Activated T-helper 17 cell treated with anti-CD3 and anti-CD28 coated beads, Interleukin-2, amount 50 U/mL, for 72 hours (primary cell): ENCODE measurements at regions not wholly inside any gene's neighbourhood (a gene's known extent, or its start where the extent isn't known, plus 50 kb on each side); places are given as distances from the start of the nearest gene placed in this dataset.
"Not testable (repeated sequence)": the region's sequence is repeated elsewhere in the genome, so short reads cannot be mapped to it uniquely, and the experiment has no call there.

ENCODE experiments used
- ATAC-seq: fragments of 150-1000 bp; cut with Tn5 transposase; replicated peaks from 2 replicates; pipeline ENCODE4 v1.10.0; 2021; ENCODE audit warnings: mild to moderate bottlenecking, moderate library complexity
- H3K27ac Mint-ChIP-seq: one replicate; pipeline ENCODE4 v1.8.0; 2022; ENCODE audit warnings: mixed read lengths
- H3K27me3 Mint-ChIP-seq: one replicate; pipeline ENCODE4 v1.8.0; 2022; ENCODE audit warnings: mixed read lengths
- H3K36me3 Mint-ChIP-seq: one replicate; pipeline ENCODE4 v1.8.0; 2022; ENCODE audit warnings: low read depth, mild to moderate bottlenecking, mixed read lengths
- H3K4me1 Mint-ChIP-seq: one replicate; pipeline ENCODE4 v1.8.0; 2022; ENCODE audit warnings: mixed read lengths
- H3K4me3 Mint-ChIP-seq: one replicate; pipeline ENCODE4 v1.8.0; 2022; ENCODE audit warnings: mild to moderate bottlenecking, mixed read lengths
- H3K9me3 Mint-ChIP-seq: one replicate; pipeline ENCODE4 v1.8.0; 2022; ENCODE audit warnings: mixed read lengths

DNA sequence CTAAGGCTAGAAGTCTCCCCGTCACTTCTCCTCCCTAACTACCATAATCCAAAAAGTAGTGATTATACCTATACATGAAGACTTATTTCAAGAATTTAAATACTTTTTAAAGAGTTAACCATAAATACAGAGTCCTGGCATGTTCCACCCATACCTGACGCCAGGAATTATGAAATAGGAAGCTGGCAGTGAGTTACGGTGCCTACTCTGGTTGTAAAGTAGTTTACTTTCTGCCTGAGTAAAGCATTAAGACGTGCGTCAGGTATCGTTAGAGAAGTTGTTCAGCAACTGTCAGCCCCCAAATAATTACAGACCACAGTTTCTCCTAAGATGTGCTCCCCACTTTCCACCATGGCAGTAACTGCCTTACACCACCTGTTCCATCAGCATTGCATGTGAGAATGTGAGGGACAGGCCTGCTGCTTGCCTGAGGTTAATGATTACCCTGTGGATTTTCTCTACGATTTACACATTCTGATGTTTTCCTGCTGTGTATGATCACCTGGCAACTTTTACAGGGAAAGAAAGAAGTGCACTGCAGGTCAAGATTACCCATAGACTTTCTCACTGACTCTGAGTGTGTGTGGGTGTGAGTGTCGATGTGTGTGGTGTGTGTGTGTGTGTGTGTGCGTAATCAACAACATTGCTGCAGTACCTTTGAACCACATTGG lies 92.3 kb upstream of the SLC7A11 start:
- no peak for ATAC-seq
- Mint-ChIP-seq H3K4me1 (no peaks in the 10 kb centered on the region), H3K27me3 (no peaks in the 10 kb centered on the region), H3K9me3 (peaks cover 3% of the 10 kb centered on the region), H3K36me3 (no peaks in the 10 kb centered on the region), H3K4me3 (no peak overlapping the region), H3K27ac (no peak overlapping the region)

GRCh38 chr4:138332415-138332814 lies 90.3 kb upstream of the SLC7A11 start:
- not testable (repeated sequence) for ATAC-seq, H3K27me3 Mint-ChIP-seq, H3K4me1 Mint-ChIP-seq, H3K27ac Mint-ChIP-seq, H3K9me3 Mint-ChIP-seq, H3K4me3 Mint-ChIP-seq, H3K36me3 Mint-ChIP-seq

GRCh38 chr4:138330531-138330930 lies 88.4 kb upstream of the SLC7A11 start:
- ATAC-seq, result no peak
- no peaks in the 10 kb centered on the region for H3K36me3 Mint-ChIP-seq
- no peaks in the 10 kb centered on the region for H3K27me3 Mint-ChIP-seq
- peaks cover 3% of the 10 kb centered on the region for H3K9me3 Mint-ChIP-seq
- H3K4me1 Mint-ChIP-seq, result no peaks in the 10 kb centered on the region
- H3K4me3 Mint-ChIP-seq, result no peak overlapping the region
- H3K27ac Mint-ChIP-seq, result no peak overlapping the region

GRCh38 chr4:138329506-138330070 lies 87.4 kb upstream of the SLC7A11 start:
- Mint-ChIP-seq H3K36me3 (no peaks in the 10 kb centered on the region), H3K9me3 (peaks cover 3% of the 10 kb centered on the region), H3K4me1 (no peaks in the 10 kb centered on the region), H3K27me3 (no peaks in the 10 kb centered on the region), H3K4me3 (no peak overlapping the region), H3K27ac (no peak overlapping the region)
- no peak for ATAC-seq

- H3K27me3 Mint-ChIP-seq, result no peaks in the 10 kb centered on the region
- H3K36me3 Mint-ChIP-seq, result no peaks in the 10 kb centered on the region
- no peak overlapping the region for H3K4me3 Mint-ChIP-seq
- peaks cover 3% of the 10 kb centered on the region for H3K9me3 Mint-ChIP-seq
- no peak overlapping the region for H3K27ac Mint-ChIP-seq
- ATAC-seq, result no peak
- no peaks in the 10 kb centered on the region for H3K4me1 Mint-ChIP-seq
Observed at GRCh38 chr4:138327338-138327737, 85.2 kb upstream of the SLC7A11 start.

DNA sequence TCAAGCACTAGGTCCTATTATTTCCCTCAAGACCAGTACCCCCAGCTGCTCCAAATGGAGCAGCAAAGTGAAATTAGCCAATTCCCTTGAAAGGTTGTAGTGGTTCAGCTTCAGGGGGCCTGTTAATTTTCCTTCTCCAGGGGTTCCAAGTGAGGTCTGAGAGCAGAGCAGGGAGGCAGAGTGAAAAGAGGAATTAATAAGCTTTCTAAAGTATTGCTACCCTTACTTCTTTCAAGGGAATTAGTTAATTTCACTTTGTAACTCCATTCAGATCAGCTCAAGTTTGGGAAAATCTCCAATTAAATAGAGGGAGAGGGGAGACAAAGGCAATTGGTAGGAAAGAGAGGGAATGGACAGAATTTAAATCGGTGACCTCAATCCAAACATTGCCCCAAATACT lies 78.7 kb upstream of the SLC7A11 start:
- Mint-ChIP-seq H3K9me3 (no peaks in the 10 kb centered on the region), H3K27me3 (no peaks in the 10 kb centered on the region), H3K4me1 (no peaks in the 10 kb centered on the region), H3K36me3 (no peaks in the 10 kb centered on the region), H3K27ac (no peak overlapping the region), H3K4me3 (no peak overlapping the region)
- no peak for ATAC-seq

DNA sequence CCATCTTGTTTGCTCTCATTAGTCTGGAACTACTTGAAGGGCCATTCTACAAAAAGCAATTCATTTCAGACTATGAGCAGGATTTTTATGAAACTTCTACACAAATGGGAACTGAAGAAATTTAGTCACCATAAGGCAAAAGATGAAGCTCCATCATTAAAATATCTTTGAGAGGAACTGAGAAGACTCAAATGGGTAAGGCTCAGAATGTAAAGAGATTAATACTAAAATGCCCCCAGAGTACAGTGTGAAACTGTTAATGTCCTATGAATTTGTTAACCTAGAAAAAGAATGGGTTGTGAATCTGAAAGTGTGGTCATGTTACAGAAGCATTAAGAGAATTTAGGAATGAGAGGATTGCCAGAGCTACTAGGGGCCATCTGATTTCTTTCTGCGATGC lies 77.9 kb upstream of the SLC7A11 start:
- no peak for ATAC-seq
- H3K27me3 Mint-ChIP-seq, result no peaks in the 10 kb centered on the region
- H3K4me1 Mint-ChIP-seq, result no peaks in the 10 kb centered on the region

DNA sequence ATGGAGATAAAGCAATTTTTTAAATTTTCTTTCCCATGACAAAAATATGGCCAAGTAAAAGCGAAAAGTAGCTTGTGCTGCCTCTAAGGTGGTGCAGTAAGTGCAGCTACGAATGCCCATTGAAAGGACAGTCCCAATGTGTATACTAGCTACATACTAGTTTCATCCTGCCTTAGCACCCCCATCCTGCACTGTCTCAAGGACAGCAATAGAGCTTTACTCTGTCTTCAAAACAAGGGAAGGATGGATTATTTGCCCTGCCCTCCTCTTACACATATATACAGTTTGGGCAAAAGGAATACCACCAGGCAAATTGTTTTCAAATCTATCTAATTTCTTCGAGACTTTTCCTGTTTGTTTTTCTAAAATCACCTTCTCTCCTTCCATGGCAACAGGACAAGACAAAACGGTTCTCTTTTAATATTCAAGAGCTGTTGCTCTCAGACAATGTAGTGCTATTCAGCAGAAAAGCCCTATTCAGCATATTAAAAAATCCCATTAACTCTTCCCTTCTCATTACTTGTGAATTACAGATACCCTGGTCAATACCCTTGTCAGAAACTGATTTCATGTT lies 75.1 kb upstream of the SLC7A11 start:
- H3K9me3 Mint-ChIP-seq, result no peaks in the 10 kb centered on the region
- H3K36me3 Mint-ChIP-seq, result no peaks in the 10 kb centered on the region
- no peak overlapping the region for H3K27ac Mint-ChIP-seq
- no peaks in the 10 kb centered on the region for H3K4me1 Mint-ChIP-seq
- no peaks in the 10 kb centered on the region for H3K27me3 Mint-ChIP-seq
- ATAC-seq, result no peak
- H3K4me3 Mint-ChIP-seq, result no peak overlapping the region

More for the DNA sequence above, 77.9 kb upstream of the SLC7A11 start:
- Mint-ChIP-seq H3K27ac (no peak overlapping the region), H3K4me3 (no peak overlapping the region), H3K9me3 (no peaks in the 10 kb centered on the region), H3K36me3 (no peaks in the 10 kb centered on the region)

GRCh38 chr4:138312536-138312911 lies 70.4 kb upstream of the SLC7A11 start:
- Mint-ChIP-seq H3K9me3 (peaks cover under 1% of the 10 kb centered on the region), H3K27ac (no peak overlapping the region), H3K4me1 (peaks cover 1% of the 10 kb centered on the region), H3K36me3 (no peaks in the 10 kb centered on the region), H3K27me3 (no peaks in the 10 kb centered on the region), H3K4me3 (no peak overlapping the region)
- ATAC-seq, result no peak

DNA sequence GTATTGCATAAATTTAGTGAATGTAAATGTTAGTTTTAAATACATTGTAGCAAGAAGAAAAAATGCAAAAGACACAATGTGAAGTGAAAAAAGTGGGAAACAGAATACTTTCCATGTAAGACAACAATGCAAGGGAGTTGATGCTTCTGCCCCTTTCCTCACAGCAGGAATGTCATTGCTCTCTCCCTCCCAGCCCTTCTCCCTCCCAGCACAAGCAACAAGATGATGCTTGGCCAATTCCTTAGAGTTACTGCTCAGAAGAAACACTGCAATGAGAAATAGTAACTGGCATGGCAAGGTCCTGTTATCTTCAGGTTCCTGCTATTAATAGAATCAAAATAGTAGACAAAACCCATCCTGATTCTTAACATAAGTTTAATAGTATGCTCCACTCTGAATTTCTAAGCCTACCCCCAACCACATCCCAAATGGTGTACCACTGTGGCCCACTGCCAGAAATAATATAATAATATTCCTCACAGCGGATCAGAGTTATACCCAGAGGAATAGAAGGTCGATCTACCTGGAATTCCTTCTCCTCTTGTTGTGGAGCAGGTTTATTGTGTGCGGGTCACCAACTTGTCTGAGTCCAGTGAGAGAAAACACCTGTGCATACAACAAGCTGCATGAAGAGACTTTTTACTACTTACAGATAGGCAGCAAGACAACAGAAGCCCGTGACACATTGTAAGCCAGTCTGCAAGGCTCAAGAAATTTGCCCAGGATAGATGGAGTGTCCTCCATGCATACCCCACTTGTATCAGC lies 69.8 kb upstream of the SLC7A11 start:
- ATAC-seq, result no peak
- peaks cover 5% of the 10 kb centered on the region for H3K4me1 Mint-ChIP-seq
- H3K4me3 Mint-ChIP-seq, result no peak overlapping the region
- H3K27ac Mint-ChIP-seq, result no peak overlapping the region
- H3K36me3 Mint-ChIP-seq, result no peaks in the 10 kb centered on the region
- H3K27me3 Mint-ChIP-seq, result no peaks in the 10 kb centered on the region
- H3K9me3 Mint-ChIP-seq, result peaks cover 3% of the 10 kb centered on the region

- Mint-ChIP-seq H3K4me1 (peaks cover 5% of the 10 kb centered on the region), H3K9me3 (peaks cover 3% of the 10 kb centered on the region), H3K27ac (no peak overlapping the region), H3K36me3 (no peaks in the 10 kb centered on the region), H3K27me3 (no peaks in the 10 kb centered on the region), H3K4me3 (no peak overlapping the region)
- ATAC-seq, result no peak
Observed at GRCh38 chr4:138310991-138311390, 68.8 kb upstream of the SLC7A11 start.

DNA sequence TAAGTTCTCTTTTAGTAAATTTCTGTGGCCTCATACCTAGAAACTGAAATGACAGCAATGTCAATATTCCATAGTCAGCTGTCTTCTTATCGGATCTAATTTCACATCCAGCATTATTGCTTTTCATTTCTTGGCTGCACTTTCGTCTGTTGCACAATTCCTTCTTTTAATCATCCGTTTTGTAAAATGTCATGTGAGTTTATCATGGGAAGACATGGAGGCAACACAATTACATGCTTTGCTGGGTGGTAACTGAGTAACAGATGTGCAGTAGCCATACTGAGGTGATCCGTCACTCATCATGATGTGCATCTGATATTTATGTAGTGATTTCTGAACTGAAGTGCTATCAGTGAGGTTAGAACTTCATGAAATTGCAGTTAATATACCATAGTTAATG lies 68.3 kb upstream of the SLC7A11 start:
- H3K4me1 Mint-ChIP-seq, result peaks cover 5% of the 10 kb centered on the region
- H3K9me3 Mint-ChIP-seq, result peaks cover 3% of the 10 kb centered on the region

DNA sequence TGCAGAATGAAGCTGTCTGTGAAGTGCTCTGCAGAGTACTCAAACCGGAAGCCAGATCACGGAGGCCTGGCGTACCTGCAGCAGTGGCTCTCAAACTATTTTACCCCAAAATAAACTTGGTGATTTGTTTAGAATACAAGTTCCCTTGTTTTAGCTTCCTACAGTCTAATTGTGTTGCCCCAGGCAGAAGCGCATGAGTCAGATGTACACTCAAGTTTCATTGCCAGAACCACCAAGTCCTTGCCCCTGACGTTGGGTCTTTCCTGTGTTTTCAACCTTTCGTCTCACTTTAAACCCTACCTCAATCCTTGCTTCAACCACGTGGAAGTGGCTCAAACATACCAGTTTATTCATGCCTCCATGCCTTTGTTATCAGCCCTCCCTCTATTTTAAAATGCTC lies 66.2 kb upstream of the SLC7A11 start:
- no peak overlapping the region for H3K4me3 Mint-ChIP-seq
- no peak overlapping the region for H3K27ac Mint-ChIP-seq
- H3K4me1 Mint-ChIP-seq, result peaks cover 5% of the 10 kb centered on the region
- no peaks in the 10 kb centered on the region for H3K27me3 Mint-ChIP-seq
- no peak for ATAC-seq
- no peaks in the 10 kb centered on the region for H3K36me3 Mint-ChIP-seq
- peaks cover 3% of the 10 kb centered on the region for H3K9me3 Mint-ChIP-seq

More for the DNA sequence above, 68.3 kb upstream of the SLC7A11 start:
- Mint-ChIP-seq H3K36me3 (no peaks in the 10 kb centered on the region), H3K4me3 (no peak overlapping the region), H3K27ac (no peak overlapping the region), H3K27me3 (no peaks in the 10 kb centered on the region)
- no peak for ATAC-seq

DNA sequence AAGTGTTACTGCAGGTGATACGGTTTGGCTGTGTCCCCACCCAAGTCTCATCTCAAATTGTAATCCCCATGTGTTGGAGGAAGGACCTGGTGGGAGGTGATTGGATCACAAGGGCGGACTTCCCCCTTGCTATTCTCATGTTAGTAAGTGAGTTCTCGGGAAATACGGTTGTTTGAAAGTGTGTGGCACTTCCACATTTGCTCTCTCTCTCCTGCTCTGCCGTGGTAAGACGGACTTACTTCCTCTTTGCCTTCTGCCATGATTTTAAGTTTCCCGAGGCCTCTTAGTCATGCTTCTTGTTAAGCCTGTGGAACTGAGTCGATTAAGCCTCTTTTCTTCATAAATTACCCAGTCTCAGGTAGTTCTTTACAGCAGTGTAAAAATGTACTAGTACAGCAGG lies 65.2 kb upstream of the SLC7A11 start:
- Mint-ChIP-seq H3K27ac (no peak overlapping the region), H3K4me3 (no peak overlapping the region), H3K9me3 (peaks cover 3% of the 10 kb centered on the region), H3K27me3 (no peaks in the 10 kb centered on the region), H3K36me3 (no peaks in the 10 kb centered on the region), H3K4me1 (peaks cover 5% of the 10 kb centered on the region)
- no peak for ATAC-seq

DNA sequence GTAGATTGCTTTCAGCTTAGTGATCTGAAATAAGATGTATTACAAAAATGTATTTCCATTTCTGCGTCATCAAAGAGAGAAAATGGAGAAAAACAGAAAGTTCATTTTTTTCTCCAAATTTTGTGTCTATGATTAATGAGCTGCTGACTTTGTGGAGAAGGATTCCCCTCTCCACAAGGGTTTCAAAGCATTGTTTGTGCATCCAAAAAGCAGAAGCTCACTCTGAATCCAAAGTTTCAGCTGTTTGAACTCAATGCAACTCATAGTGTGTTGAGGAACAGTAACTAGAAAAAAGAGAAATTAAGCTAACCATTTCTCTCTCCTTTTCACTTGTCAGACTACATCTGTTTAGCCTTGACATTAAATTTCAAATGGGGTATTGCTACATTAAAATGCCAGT lies 62.9 kb upstream of the SLC7A11 start:
- no peaks in the 10 kb centered on the region for H3K36me3 Mint-ChIP-seq
- no peak for ATAC-seq
- H3K4me1 Mint-ChIP-seq, result peaks cover 5% of the 10 kb centered on the region
- H3K4me3 Mint-ChIP-seq, result no peak overlapping the region
- no peak overlapping the region for H3K27ac Mint-ChIP-seq
- H3K9me3 Mint-ChIP-seq, result peaks cover 3% of the 10 kb centered on the region
- H3K27me3 Mint-ChIP-seq, result no peaks in the 10 kb centered on the region
